Activated CD4-positive, alpha-beta memory T cell treated with anti-CD3 and anti-CD28 coated beads, Interleukin-2, amount 10 ng/mL, durations not matched to agents 7 days and 5 days (primary cell): ENCODE measurements at regions not wholly inside any gene's neighbourhood (a gene's known extent, or its start where the extent isn't known, plus 50 kb on each side); places are given as distances from the start of the nearest gene placed in this dataset.

ENCODE experiments used
- CTCF ChIA-PET: fragments of 350-600 bp; sonication (Branson Sonifier 250); formaldehyde crosslinking; loops from one replicate; lab custom pipeline; 2021; ENCODE audit warnings: antibody characterized with exemption, inconsistent platforms; lab: Charles Lee
- POLR2A ChIA-PET: fragments of 350-600 bp; sonication (Branson Sonifier 250); formaldehyde crosslinking; loops from one replicate; lab custom pipeline; 2021; ENCODE audit warnings: antibody characterized with exemption; lab: Charles Lee
- DNase-seq: peaks from one replicate; pipeline ENCODE4 v3.0.0-alpha.2; 2020
- H3K27ac Mint-ChIP-seq: one replicate; pipeline ENCODE4 v1.8.0; 2021; ENCODE audit warnings: mild to moderate bottlenecking, mixed read lengths
- H3K27me3 Mint-ChIP-seq: one replicate; pipeline ENCODE4 v1.8.0; 2021; ENCODE audit warnings: mixed read lengths
- H3K36me3 Mint-ChIP-seq: one replicate; pipeline ENCODE4 v1.8.0; 2021; ENCODE audit warnings: low read depth, mixed read lengths
- H3K4me1 Mint-ChIP-seq: one replicate; pipeline ENCODE4 v1.8.0; 2021; ENCODE audit warnings: mixed read lengths
- H3K4me3 Mint-ChIP-seq: one replicate; pipeline ENCODE4 v1.8.0; 2021; ENCODE audit warnings: mild to moderate bottlenecking, mixed read lengths
- H3K9me3 Mint-ChIP-seq: one replicate; pipeline ENCODE4 v1.8.0; 2021; ENCODE audit warnings: mixed read lengths

DNA sequence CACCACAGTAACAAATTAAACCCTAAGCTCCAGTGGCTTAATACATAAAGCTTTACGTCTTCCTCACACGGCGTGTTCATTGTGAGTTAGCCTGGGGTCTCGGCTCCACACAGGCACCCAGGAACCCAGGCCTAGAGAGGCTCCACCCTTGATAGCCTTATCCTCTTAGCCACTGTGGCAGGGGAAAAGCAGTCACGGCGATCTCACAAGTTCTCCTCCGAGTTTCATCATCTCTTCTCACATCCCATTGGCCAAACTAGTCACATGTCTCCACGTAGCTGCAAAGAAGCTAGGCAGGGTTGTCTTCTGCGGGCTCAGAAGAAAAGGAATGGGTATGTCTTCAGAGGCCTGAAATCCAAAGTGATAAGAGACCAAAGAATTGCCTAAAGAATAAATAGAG, 122.3 kb upstream of the GRIK3 start:
- POLR2A ChIA-PET: no interaction called here
- no peak for DNase-seq
- CTCF ChIA-PET: no interaction called here
- Mint-ChIP-seq H3K4me3 (no peak overlapping the region), H3K9me3 (no peaks in the 10 kb centered on the region), H3K36me3 (no peaks in the 10 kb centered on the region), H3K27ac (no peak overlapping the region), H3K27me3 (no peaks in the 10 kb centered on the region), H3K4me1 (no peaks in the 10 kb centered on the region)

DNA sequence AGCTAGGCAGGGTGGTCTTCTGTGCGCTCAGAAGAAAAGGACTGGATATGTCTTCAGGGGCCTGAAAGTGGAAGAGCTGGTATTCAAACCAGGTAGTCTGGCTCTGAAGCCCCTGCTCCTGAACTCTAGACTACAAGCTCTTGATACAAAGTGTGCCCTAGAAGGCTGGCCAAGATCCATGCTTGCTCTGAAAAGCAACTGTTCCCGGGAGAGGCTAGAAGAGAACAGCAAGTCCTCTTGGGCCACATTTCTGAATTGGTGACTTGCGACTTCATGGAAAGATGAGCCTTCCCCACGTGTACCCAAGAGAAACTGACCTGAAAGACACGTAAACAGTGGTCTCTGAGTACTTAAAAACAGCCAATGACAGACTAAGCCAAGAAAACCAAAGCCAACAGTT, 123.3 kb upstream of the GRIK3 start:
- H3K27me3 Mint-ChIP-seq: no peaks in the 10 kb centered on the region
- DNase-seq: no peak
- no peaks in the 10 kb centered on the region for H3K9me3 Mint-ChIP-seq
- H3K4me3 Mint-ChIP-seq: no peak overlapping the region
- no peaks in the 10 kb centered on the region for H3K36me3 Mint-ChIP-seq
- no peaks in the 10 kb centered on the region for H3K4me1 Mint-ChIP-seq
- H3K27ac Mint-ChIP-seq: no peak overlapping the region
- POLR2A ChIA-PET: no interaction called here
- CTCF ChIA-PET: no interaction called here

DNA sequence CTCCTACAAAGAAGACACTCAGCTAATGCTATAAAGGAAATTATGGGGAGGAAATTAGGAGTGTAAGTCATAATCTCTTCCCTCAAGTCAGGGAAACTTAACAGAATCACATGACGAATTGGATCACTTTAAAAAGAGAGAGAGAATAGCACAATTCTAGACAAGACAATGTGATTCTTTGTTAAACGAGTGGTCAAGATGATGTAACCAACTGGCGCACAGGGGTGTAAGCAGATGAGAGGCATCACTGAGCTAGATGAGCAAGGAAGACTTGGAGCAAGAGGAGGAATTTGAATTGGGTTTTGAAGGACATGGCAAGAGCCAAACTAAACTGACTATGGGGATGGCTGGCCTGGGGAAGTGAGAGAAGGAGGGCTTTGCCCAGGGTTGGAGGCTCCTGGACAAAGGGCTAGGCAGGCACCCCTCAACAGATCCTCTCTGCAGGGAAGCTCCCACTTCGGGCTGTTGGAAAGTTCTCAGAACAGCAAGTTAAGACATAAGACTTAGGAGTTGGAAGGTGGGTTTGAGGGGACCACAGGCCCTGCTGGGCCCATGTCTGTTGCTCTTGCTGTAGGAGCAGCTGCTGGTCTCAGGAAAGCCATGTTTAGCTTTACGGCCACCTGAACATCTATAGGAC, 123.9 kb upstream of the GRIK3 start:
- no peaks in the 10 kb centered on the region for H3K27me3 Mint-ChIP-seq
- POLR2A ChIA-PET: no interaction called here
- H3K36me3 Mint-ChIP-seq: no peaks in the 10 kb centered on the region
- H3K27ac Mint-ChIP-seq: no peak overlapping the region
- DNase-seq: no peak
- H3K9me3 Mint-ChIP-seq: no peaks in the 10 kb centered on the region
- CTCF ChIA-PET: no interaction called here
- H3K4me3 Mint-ChIP-seq: no peak overlapping the region
- H3K4me1 Mint-ChIP-seq: no peaks in the 10 kb centered on the region

DNA sequence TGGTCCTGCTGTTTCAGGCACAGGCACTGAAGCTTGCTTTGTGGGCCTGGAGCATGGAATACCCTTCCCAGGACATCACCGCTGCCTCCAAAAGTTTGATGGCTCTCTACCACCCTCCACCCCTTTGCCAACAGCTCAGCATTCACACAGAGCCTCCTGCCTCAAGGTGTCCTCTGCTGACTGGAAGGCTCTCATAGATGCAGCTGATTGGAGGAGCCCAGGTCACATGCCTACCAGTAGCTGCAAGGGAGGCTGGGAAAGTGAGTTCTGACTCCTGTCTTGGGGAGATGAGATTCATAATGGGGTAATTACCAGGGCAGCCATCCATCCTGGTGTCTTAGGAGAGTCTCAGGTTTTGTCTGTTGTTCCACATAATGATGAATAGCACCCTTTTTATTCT, 124.8 kb upstream of the GRIK3 start:
- CTCF ChIA-PET: no interaction called here
- Mint-ChIP-seq H3K36me3 (no peaks in the 10 kb centered on the region), H3K4me3 (no peak overlapping the region), H3K4me1 (no peaks in the 10 kb centered on the region), H3K27ac (no peak overlapping the region), H3K27me3 (no peaks in the 10 kb centered on the region), H3K9me3 (no peaks in the 10 kb centered on the region)
- POLR2A ChIA-PET: no interaction called here
- DNase-seq: no peak

DNA sequence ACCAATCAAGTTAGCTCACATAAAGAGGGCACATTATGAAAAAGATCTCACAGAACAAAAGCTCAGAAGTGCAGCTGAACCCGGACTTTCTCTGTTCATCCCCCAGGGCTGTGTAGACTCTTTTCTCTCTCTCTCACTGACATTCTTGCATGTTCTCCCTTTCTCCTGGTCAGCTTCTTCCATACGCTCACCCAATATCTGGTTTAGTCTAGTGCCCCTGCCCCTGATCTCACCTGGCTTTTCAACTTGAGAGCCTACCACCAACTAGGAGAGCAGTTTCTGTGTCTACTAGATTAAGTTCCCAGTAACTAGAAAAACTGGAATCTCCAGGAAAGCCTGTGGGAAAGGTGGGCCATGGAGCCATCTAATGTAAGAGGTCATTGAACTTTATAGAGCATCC, 126.9 kb upstream of the GRIK3 start:
- ChIA-PET CTCF (no interaction called here), POLR2A (no interaction called here)
- no peaks in the 10 kb centered on the region for H3K36me3 Mint-ChIP-seq
- no peak overlapping the region for H3K27ac Mint-ChIP-seq
- H3K4me1 Mint-ChIP-seq: no peaks in the 10 kb centered on the region
- H3K4me3 Mint-ChIP-seq: no peak overlapping the region
- no peaks in the 10 kb centered on the region for H3K9me3 Mint-ChIP-seq
- DNase-seq: no peak
- no peaks in the 10 kb centered on the region for H3K27me3 Mint-ChIP-seq

DNA sequence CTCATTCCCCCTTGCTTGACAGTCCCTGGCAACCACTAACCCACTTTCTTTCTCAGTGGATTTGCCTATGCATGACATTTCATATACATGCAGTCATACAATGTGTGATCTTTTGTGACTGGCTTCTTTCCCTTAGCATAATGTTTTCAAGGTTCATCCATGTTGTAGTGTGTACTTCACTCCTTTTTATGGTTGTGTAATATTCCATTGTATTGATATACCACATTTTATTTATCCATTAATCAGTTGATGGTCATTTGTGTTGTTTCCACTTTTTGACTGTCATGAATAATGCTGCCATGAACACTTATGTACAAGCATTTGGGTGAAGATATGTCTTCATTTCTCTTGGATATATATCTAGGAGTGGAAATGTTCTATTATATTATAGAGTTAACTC, 127.7 kb upstream of the GRIK3 start:
- ChIA-PET CTCF (no interaction called here), POLR2A (no interaction called here)
- no peak overlapping the region for H3K4me3 Mint-ChIP-seq
- H3K9me3 Mint-ChIP-seq: no peaks in the 10 kb centered on the region
- H3K27ac Mint-ChIP-seq: no peak overlapping the region
- H3K27me3 Mint-ChIP-seq: peaks cover 3% of the 10 kb centered on the region
- DNase-seq: no peak
- H3K36me3 Mint-ChIP-seq: no peaks in the 10 kb centered on the region
- no peaks in the 10 kb centered on the region for H3K4me1 Mint-ChIP-seq

DNA sequence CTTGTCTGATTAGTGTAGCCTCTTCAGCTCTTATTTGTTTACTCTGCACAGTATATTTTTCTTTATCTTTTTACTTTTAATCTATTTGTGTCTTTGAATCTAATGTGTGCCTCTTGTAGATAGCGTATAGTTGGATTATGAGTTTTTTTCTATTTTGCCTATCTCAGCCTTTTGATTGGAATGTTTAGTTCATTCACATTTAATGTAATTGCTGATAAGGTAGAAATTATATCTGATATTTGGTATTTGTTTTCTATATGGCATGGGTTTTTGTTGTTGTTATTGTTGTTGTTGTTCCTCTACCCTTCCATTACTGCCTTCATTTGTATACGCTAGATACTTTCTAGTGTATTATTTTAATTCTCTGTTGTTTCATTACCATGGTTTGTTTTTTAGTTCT, 131.7 kb upstream of the GRIK3 start:
- ChIA-PET POLR2A (no interaction called here), CTCF (no interaction called here)
- H3K4me3 Mint-ChIP-seq: no peak overlapping the region
- no peaks in the 10 kb centered on the region for H3K4me1 Mint-ChIP-seq
- no peak overlapping the region for H3K27ac Mint-ChIP-seq
- H3K27me3 Mint-ChIP-seq: peaks cover 12% of the 10 kb centered on the region
- H3K9me3 Mint-ChIP-seq: no peaks in the 10 kb centered on the region
- no peaks in the 10 kb centered on the region for H3K36me3 Mint-ChIP-seq
- DNase-seq: no peak

DNA sequence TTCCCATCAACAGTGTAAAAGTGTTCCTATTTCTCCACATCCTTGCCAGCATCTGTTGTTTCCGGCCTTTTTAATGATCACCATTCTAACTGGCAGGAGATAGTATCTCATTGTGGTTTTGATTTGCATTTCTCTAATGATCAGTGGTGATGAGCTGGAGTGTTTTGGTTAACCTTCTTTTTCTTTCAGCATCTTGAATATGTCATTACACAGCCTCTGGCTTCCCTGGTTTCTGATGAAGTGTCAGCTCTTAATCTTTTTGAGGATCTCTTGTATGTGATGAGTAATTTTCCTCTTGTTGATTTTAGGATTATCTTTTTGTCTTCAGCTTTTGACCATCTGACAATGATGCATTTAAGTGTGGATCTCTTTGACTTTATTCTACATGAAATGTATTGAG, 133.2 kb upstream of the GRIK3 start:
- H3K27ac Mint-ChIP-seq: no peak overlapping the region
- H3K27me3 Mint-ChIP-seq: peaks cover 12% of the 10 kb centered on the region
- H3K9me3 Mint-ChIP-seq: no peaks in the 10 kb centered on the region
- ChIA-PET POLR2A (no interaction called here), CTCF (no interaction called here)
- H3K4me3 Mint-ChIP-seq: no peak overlapping the region
- H3K4me1 Mint-ChIP-seq: no peaks in the 10 kb centered on the region
- no peaks in the 10 kb centered on the region for H3K36me3 Mint-ChIP-seq
- no peak for DNase-seq

DNA sequence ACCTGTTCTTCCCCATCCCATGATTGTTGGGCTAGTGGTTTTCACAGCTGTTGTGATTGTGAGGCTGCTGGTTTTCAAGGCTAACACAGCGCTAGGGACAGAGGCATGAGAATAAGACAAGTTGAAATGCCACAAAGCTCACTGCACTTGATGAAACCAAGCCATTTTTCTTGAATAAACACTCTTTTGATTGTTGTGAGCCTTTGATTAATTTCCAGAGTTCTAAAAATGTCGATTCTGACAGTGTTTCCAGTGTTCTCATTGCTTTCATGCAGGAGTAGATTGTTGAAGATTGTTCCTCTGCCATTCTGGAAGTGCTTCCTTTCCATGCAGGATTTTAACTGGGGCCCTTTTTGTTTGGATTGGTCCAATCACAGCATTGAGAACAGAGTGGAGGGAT, 134.9 kb upstream of the GRIK3 start:
- DNase-seq: no peak
- CTCF ChIA-PET: no interaction called here
- no peak overlapping the region for H3K4me3 Mint-ChIP-seq
- no peaks in the 10 kb centered on the region for H3K36me3 Mint-ChIP-seq
- no peaks in the 10 kb centered on the region for H3K9me3 Mint-ChIP-seq
- H3K4me1 Mint-ChIP-seq: no peaks in the 10 kb centered on the region
- POLR2A ChIA-PET: no interaction called here
- no peak overlapping the region for H3K27ac Mint-ChIP-seq
- peaks cover 17% of the 10 kb centered on the region for H3K27me3 Mint-ChIP-seq

DNA sequence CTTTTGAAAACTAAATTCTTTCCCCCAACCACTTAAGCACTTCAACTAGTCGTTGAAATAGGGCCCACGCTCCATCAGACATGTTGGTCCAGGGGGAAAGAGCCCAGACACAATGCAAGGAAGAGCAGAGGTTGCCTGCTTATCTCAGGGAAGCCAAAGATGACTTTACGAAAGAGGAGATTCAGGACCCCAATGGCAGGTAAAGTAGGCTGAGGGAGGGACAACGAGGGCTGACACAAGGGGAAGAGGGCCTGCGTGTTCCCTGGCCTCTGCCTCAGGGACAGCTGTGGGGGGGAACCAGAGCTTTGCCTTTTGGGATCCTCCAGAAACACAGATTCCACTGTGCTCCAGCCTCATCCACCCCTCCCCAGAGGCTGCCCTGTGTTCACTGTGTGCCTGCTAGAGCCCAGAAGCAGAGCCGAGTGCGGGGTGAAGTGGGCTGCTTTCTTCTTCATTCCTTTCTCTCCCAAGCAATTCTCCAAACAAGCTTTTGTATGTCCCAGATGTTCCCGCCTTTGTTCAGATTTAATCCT, 135.5 kb upstream of the GRIK3 start:
- H3K4me3 Mint-ChIP-seq: no peak overlapping the region
- peaks cover 17% of the 10 kb centered on the region for H3K27me3 Mint-ChIP-seq
- H3K36me3 Mint-ChIP-seq: no peaks in the 10 kb centered on the region
- no peaks in the 10 kb centered on the region for H3K4me1 Mint-ChIP-seq
- ChIA-PET POLR2A (no interaction called here), CTCF (no interaction called here)
- no peak for DNase-seq
- H3K27ac Mint-ChIP-seq: no peak overlapping the region
- no peaks in the 10 kb centered on the region for H3K9me3 Mint-ChIP-seq

DNA sequence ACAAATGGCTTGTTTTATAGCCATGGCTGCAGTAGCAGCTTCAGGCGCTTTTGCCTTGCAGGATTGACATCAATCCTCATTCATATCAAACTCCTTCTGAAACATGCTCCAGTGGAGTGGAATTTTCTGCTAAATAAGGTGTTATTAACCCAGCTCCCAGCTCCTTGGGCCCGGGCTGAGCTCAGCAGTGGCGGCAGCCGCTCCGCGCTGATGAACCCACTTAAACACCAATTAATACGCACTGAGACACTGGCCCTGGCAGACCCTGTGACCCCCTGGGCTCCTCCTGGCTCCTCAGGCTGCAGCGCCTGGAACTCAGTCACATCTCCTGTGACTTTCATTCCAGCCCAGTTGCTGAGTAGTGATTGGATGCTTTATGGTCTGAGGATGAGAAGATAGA, 137.4 kb upstream of the GRIK3 start:
- Mint-ChIP-seq H3K27me3 (peaks cover 18% of the 10 kb centered on the region), H3K36me3 (no peaks in the 10 kb centered on the region), H3K27ac (no peak overlapping the region), H3K4me1 (no peaks in the 10 kb centered on the region), H3K4me3 (no peak overlapping the region), H3K9me3 (no peaks in the 10 kb centered on the region)
- CTCF ChIA-PET: no interaction called here
- POLR2A ChIA-PET: no interaction called here
- DNase-seq: no peak

DNA sequence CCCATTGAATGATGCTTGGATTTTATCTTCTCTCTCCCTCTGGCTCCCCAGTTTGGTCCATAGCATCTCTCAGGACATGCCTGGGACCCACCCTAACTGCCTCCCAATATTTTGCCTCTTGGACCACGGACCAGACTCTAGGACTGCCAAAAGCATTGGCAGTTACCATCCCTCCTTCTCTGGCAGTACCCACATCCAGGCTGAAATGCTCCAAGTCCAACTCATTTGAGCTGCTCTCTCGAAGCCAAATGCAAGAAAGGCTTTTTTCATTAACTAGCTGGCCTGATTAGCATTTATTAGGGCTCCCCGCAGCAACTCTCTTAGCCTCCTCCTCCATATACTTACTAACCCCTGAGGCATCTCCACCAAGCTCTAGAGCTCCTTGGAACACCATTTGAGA, 140.0 kb upstream of the GRIK3 start:
- no peaks in the 10 kb centered on the region for H3K9me3 Mint-ChIP-seq
- no peak for DNase-seq
- no peaks in the 10 kb centered on the region for H3K36me3 Mint-ChIP-seq
- peaks cover 8% of the 10 kb centered on the region for H3K27me3 Mint-ChIP-seq
- H3K4me3 Mint-ChIP-seq: no peak overlapping the region
- POLR2A ChIA-PET: no interaction called here
- CTCF ChIA-PET: no interaction called here
- H3K4me1 Mint-ChIP-seq: no peaks in the 10 kb centered on the region
- H3K27ac Mint-ChIP-seq: no peak overlapping the region

DNA sequence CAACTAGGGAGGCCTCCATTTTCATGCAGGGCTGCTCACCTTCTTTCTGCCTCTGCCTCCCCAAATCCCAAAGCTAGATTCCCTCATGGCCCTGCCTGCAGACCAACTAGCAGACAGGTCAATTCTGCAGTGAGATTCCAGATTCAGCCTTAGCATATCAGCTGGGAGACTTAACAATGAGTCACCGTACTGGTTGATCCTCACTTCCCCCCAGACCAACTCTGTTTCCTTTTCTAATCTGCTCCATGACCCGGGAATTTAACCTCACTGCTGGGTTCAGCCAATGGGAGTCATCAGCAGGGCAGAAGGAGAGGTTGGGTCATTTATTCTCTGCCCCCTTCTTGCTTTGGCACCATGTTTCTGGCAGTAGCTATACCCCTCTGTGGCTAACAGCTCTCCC, 140.6 kb upstream of the GRIK3 start:
- ChIA-PET POLR2A (no interaction called here), CTCF (no interaction called here)
- H3K27ac Mint-ChIP-seq: no peak overlapping the region
- no peak for DNase-seq
- H3K27me3 Mint-ChIP-seq: peaks cover 8% of the 10 kb centered on the region
- no peaks in the 10 kb centered on the region for H3K9me3 Mint-ChIP-seq
- H3K4me1 Mint-ChIP-seq: no peaks in the 10 kb centered on the region
- H3K36me3 Mint-ChIP-seq: no peaks in the 10 kb centered on the region
- no peak overlapping the region for H3K4me3 Mint-ChIP-seq

DNA sequence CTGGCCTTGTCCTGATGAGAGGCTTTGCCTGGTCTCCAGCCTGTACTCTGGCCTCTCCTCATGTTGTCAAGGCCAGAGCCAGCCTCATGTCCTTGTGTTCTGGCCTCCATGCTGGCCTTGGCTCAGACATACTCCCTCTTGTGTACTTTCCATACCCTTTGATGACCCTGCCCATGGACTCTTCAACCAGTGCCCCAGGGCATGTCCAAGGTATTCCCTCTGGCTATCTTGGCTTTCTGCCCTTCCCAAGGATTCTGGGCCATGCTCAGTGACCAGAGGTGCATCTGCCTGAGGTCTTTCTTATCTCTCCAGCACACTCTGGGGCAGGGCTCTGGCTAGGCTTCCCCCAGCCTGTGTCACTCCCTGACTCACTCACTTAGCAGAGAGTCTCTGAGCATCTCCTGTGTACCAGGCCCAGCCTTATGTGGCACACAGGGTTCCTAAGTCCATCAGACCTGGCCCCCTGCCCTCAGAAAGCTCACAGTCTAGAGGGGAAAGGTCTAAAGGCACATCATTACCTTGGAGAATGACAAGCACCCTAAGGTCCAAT, 141.4 kb upstream of the GRIK3 start:
- DNase-seq: no peak
- peaks cover 6% of the 10 kb centered on the region for H3K27me3 Mint-ChIP-seq
- no peaks in the 10 kb centered on the region for H3K9me3 Mint-ChIP-seq
- no peak overlapping the region for H3K4me3 Mint-ChIP-seq
- ChIA-PET CTCF (no interaction called here), POLR2A (no interaction called here)
- no peak overlapping the region for H3K27ac Mint-ChIP-seq
- H3K4me1 Mint-ChIP-seq: no peaks in the 10 kb centered on the region
- H3K36me3 Mint-ChIP-seq: no peaks in the 10 kb centered on the region
